Thyroid gland (tissue), 4 donors: ENCODE measurements at regions not wholly inside any gene's neighbourhood (a gene's known extent, or its start where the extent isn't known, plus 50 kb on each side); places are given as distances from the start of the nearest gene placed in this dataset.

Experiments used
- CTCF ChIP-seq, 6 experiments: fragments of 200-600 bp in 3 of 6; fragments of 450-650 bp in 3 of 6; sonication (generic) in 3 of 6; IDR thresholded peaks; one replicate each; pipeline ENCODE4 v1.5.1; 2016 to 2019; ENCODE audit warnings: antibody characterized with exemption in 6 of 6, mild to moderate bottlenecking in 2 of 6, inconsistent platforms in 1 of 6, moderate library complexity in 1 of 6
- POLR2A ChIP-seq, 2 donors: fragments of 450-650 bp; IDR thresholded peaks; one replicate each; pipeline ENCODE4 v1.6.1; 2017; ENCODE audit warnings: antibody characterized with exemption in 2 of 2, mild to moderate bottlenecking in 2 of 2, moderate library complexity in 1 of 2

DNA sequence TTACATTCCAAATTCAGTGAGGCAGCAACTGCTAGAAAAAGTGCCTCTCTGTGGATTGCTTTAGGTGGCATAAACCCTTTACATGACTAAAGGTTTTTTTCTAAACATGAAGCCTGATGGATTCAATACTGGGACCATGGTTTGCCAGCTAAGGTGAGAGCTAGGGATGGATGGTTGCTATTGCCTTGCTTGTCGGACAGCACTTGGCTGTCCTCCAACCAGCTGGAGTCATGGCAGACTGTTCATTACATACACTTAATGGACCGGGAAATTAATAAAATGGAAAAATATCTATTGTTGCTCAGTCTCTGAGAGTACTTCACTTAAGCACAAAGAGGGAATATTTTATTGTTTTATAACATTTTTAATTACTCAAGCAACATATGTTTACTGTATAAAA lies 116.9 kb upstream of the TRPC7 start:
- TF ChIP-seq CTCF (IDR thresholded peaks at IDR 0.05) (no peak), POLR2A (IDR thresholded peaks at IDR 0.05) (no peak)
